GM18502 (cell line): ENCODE measurements at regions not wholly inside any gene's neighbourhood (a gene's known extent, or its start where the extent isn't known, plus 50 kb on each side); places are given as distances from the start of the nearest gene placed in this dataset.

Experiments
- ATAC-seq: cut with Tn5 transposase; IDR thresholded peaks from one replicate; pipeline ENCODE4 v1.9.1; 2021; ENCODE audit warnings: mild to moderate bottlenecking; ENCODE audit not compliant: unreplicated experiment, poor library complexity

- no peak for ATAC-seq
Measured at GRCh38 chr7:13060173-13060572, 372.7 kb downstream of the ARL4A start.

GRCh38 chr7:13061115-13061514 is 373.7 kb downstream of the ARL4A start:
- no peak for ATAC-seq

GRCh38 chr7:13062631-13063030 is 375.2 kb downstream of the ARL4A start:
- no peak for ATAC-seq

GRCh38 chr7:13067036-13067435 is 379.6 kb downstream of the ARL4A start:
- no peak for ATAC-seq

GRCh38 chr7:13068032-13068431 is 380.6 kb downstream of the ARL4A start:
- no peak for ATAC-seq

- no peak for ATAC-seq
Measured at GRCh38 chr7:13069841-13070240, 382.4 kb downstream of the ARL4A start.

- ATAC-seq = no peak
Measured at GRCh38 chr7:13072014-13072413, 384.6 kb downstream of the ARL4A start.

GRCh38 chr7:13077466-13077865 is 390.0 kb downstream of the ARL4A start:
- no peak for ATAC-seq

GRCh38 chr7:13078105-13078504 is 390.7 kb downstream of the ARL4A start:
- no peak for ATAC-seq

GRCh38 chr7:13090959-13091358 is 403.5 kb downstream of the ARL4A start:
- ATAC-seq = no peak

- no peak for ATAC-seq
Measured at GRCh38 chr7:13091974-13092707, 404.7 kb downstream of the ARL4A start.

- ATAC-seq = no peak
Measured at GRCh38 chr7:13092708-13093005, 405.2 kb downstream of the ARL4A start.

- no peak for ATAC-seq
Measured at GRCh38 chr7:13093160-13093559, 405.7 kb downstream of the ARL4A start.

- ATAC-seq = no peak
Measured at GRCh38 chr7:13097499-13097898, 410.1 kb downstream of the ARL4A start.

- ATAC-seq = no peak
Measured at GRCh38 chr7:13098161-13098560, 410.7 kb downstream of the ARL4A start.

- no peak for ATAC-seq
Measured at GRCh38 chr7:13099154-13099795, 411.8 kb downstream of the ARL4A start.

- no peak for ATAC-seq
Measured at GRCh38 chr7:13104128-13104527, 416.7 kb downstream of the ARL4A start.

- ATAC-seq = no peak
Measured at GRCh38 chr7:13105209-13105608, 417.8 kb downstream of the ARL4A start.

- ATAC-seq = no peak
Measured at GRCh38 chr7:13106513-13106912, 419.1 kb downstream of the ARL4A start.

GRCh38 chr7:13107291-13107690 is 419.9 kb downstream of the ARL4A start:
- no peak for ATAC-seq

GRCh38 chr7:13108061-13108460 is 420.6 kb downstream of the ARL4A start:
- no peak for ATAC-seq

- ATAC-seq = no peak
Measured at GRCh38 chr7:13109201-13109600, 421.8 kb downstream of the ARL4A start.
